GM12892 (cell line): ENCODE measurements at regions not wholly inside any gene's neighbourhood (a gene's known extent, or its start where the extent isn't known, plus 50 kb on each side); places are given as distances from the start of the nearest gene placed in this dataset.

Experiments
- POLR2AphosphoS5 ChIP-seq: IDR thresholded peaks from 2 replicates; pipeline ENCODE4 v1.6.1; 2011; ENCODE audit warnings: low read depth, low read length, control low read depth
- TAF1 ChIP-seq: IDR thresholded peaks from 2 replicates; pipeline ENCODE4 v1.6.1; 2011; ENCODE audit warnings: low read depth, mild to moderate bottlenecking, control low read depth, low read length, borderline replicate concordance

DNA sequence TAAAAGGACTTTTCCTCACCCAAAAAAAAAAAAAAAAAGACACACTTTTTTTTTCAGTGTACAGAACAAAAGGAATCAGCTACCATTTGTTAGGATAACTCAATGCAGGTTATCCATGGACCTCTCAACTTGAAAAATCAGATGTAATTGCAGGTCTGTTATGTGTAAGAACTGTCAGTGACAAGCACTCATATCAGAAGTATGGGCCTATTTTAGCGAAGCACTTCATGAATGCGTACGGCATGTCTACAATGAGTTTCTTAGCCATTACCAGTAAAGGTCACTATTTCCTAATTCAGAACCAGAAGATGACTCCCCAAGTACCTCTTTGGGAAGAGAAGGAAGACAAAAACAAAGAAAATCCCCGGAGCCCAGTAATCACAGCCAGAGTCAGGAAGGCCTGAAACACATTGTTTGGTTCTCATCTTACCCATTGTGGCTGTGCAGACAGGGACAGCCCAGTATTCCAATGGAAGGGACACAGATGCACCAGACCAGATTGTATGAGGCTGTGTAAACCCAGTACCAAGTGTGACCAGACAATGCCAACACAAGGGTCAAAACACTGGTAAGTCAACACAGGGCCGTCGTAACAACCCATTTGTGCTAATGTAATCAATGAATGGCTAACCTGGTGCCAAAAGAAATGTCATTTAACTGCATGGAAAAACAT, 188.0 kb downstream of the PMP22 start:
- no peak for TF ChIP-seq TAF1
- TF ChIP-seq POLR2AphosphoS5, result no peak
